ENCODE measurements at regions not wholly inside any gene's neighbourhood (a gene's known extent, or its start where the extent isn't known, plus 50 kb on each side); places are given as distances from the start of the nearest gene placed in this dataset.

DNA sequence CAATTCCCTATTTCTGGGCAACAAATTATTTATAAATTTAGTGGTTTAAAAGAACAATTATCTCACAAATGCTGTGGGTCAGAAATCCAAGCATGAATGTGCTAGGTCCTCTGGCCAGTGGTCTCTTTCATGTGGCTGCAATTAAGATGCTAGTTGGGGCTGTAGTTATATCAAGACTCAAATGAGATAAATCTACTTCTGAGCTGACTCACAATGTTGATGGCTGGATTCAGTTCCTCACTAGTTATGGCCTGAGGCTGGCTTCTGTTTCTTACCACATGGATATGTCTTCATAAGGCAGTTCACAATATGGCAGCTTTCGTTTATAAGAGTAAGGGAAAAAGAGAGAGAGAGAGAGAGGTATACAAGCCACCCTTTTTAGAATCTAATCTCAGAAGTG, 717.0 kb downstream of the PRELID2 start:
- no peak for DNase-seq
- ChIA-PET CTCF (no interaction called here), POLR2A (no interaction called here)
- Histone ChIP-seq H3K4me1 (no peaks in the 10 kb centered on the region), H3K27me3 (replicated peaks; ENCODE audit: control insufficient read depth, insufficient read depth, low read length) (no peaks in the 10 kb centered on the region), H3K36me3 (ENCODE audit: control insufficient read depth, insufficient read depth, low read length) (no peaks in the 10 kb centered on the region), H3K9me3 (no peaks in the 10 kb centered on the region), H3K4me3 (ENCODE audit: low read depth, low read length) (no peak overlapping the region)
- Mint-ChIP-seq H3K4me1 (ENCODE audit: low read depth, unreplicated experiment) (no peaks in the 10 kb centered on the region), H3K27ac (ENCODE audit: unreplicated experiment) (no peak overlapping the region), H3K27me3 (ENCODE audit: insufficient read depth, unreplicated experiment) (peaks cover 8% of the 10 kb centered on the region), H3K36me3 (ENCODE audit: insufficient read depth, unreplicated experiment) (no peaks in the 10 kb centered on the region), H3K9me3 (ENCODE audit: unreplicated experiment) (no peaks in the 10 kb centered on the region), H3K4me3 (ENCODE audit: unreplicated experiment) (no peak overlapping the region)
- BruUV-seq (replicated peaks) = no TSS peak
- TF ChIP-seq, protein P1, sequence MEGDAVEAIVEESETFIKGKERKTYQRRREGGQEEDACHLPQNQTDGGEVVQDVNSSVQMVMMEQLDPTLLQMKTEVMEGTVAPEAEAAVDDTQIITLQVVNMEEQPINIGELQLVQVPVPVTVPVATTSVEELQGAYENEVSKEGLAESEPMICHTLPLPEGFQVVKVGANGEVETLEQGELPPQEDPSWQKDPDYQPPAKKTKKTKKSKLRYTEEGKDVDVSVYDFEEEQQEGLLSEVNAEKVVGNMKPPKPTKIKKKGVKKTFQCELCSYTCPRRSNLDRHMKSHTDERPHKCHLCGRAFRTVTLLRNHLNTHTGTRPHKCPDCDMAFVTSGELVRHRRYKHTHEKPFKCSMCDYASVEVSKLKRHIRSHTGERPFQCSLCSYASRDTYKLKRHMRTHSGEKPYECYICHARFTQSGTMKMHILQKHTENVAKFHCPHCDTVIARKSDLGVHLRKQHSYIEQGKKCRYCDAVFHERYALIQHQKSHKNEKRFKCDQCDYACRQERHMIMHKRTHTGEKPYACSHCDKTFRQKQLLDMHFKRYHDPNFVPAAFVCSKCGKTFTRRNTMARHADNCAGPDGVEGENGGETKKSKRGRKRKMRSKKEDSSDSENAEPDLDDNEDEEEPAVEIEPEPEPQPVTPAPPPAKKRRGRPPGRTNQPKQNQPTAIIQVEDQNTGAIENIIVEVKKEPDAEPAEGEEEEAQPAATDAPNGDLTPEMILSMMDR (IDR thresholded peaks at IDR 0.05; ENCODE audit: insufficient read depth in 1 of 2, low read depth in 1 of 2, low read length in 1 of 2, severe bottlenecking in 1 of 2, unreplicated experiment in 1 of 2) = no peak
- intact Hi-C loops (cut with micrococcal nuclease; ENCODE audit: unreplicated experiment) = no loop called here

DNA sequence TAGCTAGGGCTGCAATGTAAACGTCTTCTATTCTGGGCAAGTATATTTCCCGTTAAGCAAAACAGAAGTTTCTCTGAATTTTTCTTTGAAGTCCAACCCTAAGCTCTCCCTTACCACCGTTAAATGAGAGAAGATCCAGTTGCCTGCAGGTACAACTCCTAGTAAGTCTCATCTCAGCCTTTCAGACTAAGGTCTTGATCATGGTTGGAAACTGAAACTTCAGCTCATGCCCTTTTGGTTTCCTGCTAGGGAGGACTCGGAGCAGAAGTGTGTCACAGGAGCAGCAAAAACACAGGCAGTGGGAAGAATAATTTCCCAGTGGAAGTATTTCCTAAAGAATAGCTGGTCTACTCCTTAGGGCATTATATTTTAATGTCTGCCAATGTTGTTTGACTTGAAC, 717.9 kb downstream of the PRELID2 start:
- peaks cover 8% of the 10 kb centered on the region for H3K27me3 Mint-ChIP-seq (ENCODE audit: insufficient read depth, unreplicated experiment)
- TF ChIP-seq, protein P1 (IDR thresholded peaks at IDR 0.05; ENCODE audit: insufficient read depth in 1 of 2, low read depth in 1 of 2, low read length in 1 of 2, severe bottlenecking in 1 of 2, unreplicated experiment in 1 of 2) = no peak
- no peaks in the 10 kb centered on the region for H3K4me1 Mint-ChIP-seq (ENCODE audit: low read depth, unreplicated experiment)
- no peaks in the 10 kb centered on the region for H3K9me3 Mint-ChIP-seq (ENCODE audit: unreplicated experiment)
- ChIA-PET CTCF (no interaction called here), POLR2A (no interaction called here)
- DNase-seq = no peak
- H3K27ac Mint-ChIP-seq (ENCODE audit: unreplicated experiment) = no peak overlapping the region
- intact Hi-C loops (cut with micrococcal nuclease; ENCODE audit: unreplicated experiment) = no loop called here
- Histone ChIP-seq H3K4me3 (ENCODE audit: low read depth, low read length) (no peak overlapping the region), H3K9me3 (no peaks in the 10 kb centered on the region), H3K4me1 (no peaks in the 10 kb centered on the region), H3K36me3 (ENCODE audit: control insufficient read depth, insufficient read depth, low read length) (no peaks in the 10 kb centered on the region), H3K27me3 (replicated peaks; ENCODE audit: control insufficient read depth, insufficient read depth, low read length) (no peaks in the 10 kb centered on the region)
- no TSS peak for BruUV-seq (replicated peaks)
- no peaks in the 10 kb centered on the region for H3K36me3 Mint-ChIP-seq (ENCODE audit: insufficient read depth, unreplicated experiment)
- no peak overlapping the region for H3K4me3 Mint-ChIP-seq (ENCODE audit: unreplicated experiment)

DNA sequence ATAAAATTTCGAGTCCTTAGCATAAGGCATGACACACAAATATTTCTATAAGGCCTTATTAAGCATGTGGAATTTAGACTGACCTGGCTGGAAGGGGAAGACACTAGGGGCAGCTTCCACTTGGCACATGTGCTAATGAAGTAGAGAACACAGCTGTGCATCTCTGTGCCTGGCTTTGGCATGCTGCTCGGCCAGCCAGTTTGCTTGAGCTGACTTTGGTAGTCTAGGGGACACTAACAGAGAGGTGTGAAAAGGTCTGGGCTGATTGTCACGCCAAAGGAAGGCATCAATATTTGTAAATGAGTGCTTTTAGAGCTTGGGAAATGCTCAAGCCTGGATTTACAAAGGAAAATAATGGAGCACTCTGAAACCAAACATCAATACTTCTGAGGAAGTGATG, 723.7 kb downstream of the PRELID2 start:
- Histone ChIP-seq H3K27me3 (replicated peaks; ENCODE audit: control insufficient read depth, insufficient read depth, low read length) (no peaks in the 10 kb centered on the region), H3K9me3 (no peaks in the 10 kb centered on the region), H3K36me3 (ENCODE audit: control insufficient read depth, insufficient read depth, low read length) (no peaks in the 10 kb centered on the region), H3K4me1 (no peaks in the 10 kb centered on the region), H3K4me3 (ENCODE audit: low read depth, low read length) (no peak overlapping the region)
- H3K27ac Mint-ChIP-seq (ENCODE audit: unreplicated experiment) = no peak overlapping the region
- BruUV-seq (replicated peaks) = no TSS peak
- TF ChIP-seq, protein P1 (IDR thresholded peaks at IDR 0.05; ENCODE audit: insufficient read depth in 1 of 2, low read depth in 1 of 2, low read length in 1 of 2, severe bottlenecking in 1 of 2, unreplicated experiment in 1 of 2) = no peak
- intact Hi-C loops (cut with micrococcal nuclease; ENCODE audit: unreplicated experiment) = no loop called here
- peaks cover 13% of the 10 kb centered on the region for H3K27me3 Mint-ChIP-seq (ENCODE audit: insufficient read depth, unreplicated experiment)
- H3K4me3 Mint-ChIP-seq (ENCODE audit: unreplicated experiment) = no peak overlapping the region
- CTCF ChIA-PET = no interaction called here
- POLR2A ChIA-PET = no interaction called here
- no peak for DNase-seq
- no peaks in the 10 kb centered on the region for H3K4me1 Mint-ChIP-seq (ENCODE audit: low read depth, unreplicated experiment)
- H3K9me3 Mint-ChIP-seq (ENCODE audit: unreplicated experiment) = no peaks in the 10 kb centered on the region
- H3K36me3 Mint-ChIP-seq (ENCODE audit: insufficient read depth, unreplicated experiment) = no peaks in the 10 kb centered on the region
